Cerebellar cortex (tissue), 1 donor: ENCODE measurements at regions not wholly inside any gene's neighbourhood (a gene's known extent, or its start where the extent isn't known, plus 50 kb on each side); places are given as distances from the start of the nearest gene placed in this dataset.
A peak's percentile ranks its signal among the peaks of the same experiment; 100 is the strongest.

Experiments
- DNase-seq: peaks from one replicate; pipeline ENCODE4 v3.0.0-alpha.2; 2015; ENCODE audit warnings: low spot score

GRCh38 chr3:159128628-159129027, 326.8 kb downstream of the MFSD1 start:
- DNase-seq = no peak

- peak; percentile 3 for DNase-seq
Observed at GRCh38 chr3:159130108-159130507, 328.3 kb downstream of the MFSD1 start.

- no peak for DNase-seq
Observed at GRCh38 chr3:159131376-159131775, 329.5 kb downstream of the MFSD1 start.

- no peak for DNase-seq
Observed at GRCh38 chr3:159137949-159138348, 336.1 kb downstream of the MFSD1 start.

- no peak for DNase-seq
Observed at GRCh38 chr3:159139326-159139725, 337.5 kb downstream of the MFSD1 start.

- DNase-seq = no peak
Observed at GRCh38 chr3:159144472-159144871, 342.6 kb downstream of the MFSD1 start.

GRCh38 chr3:159144891-159145290, 343.0 kb downstream of the MFSD1 start:
- no peak for DNase-seq

- no peak for DNase-seq
Observed at GRCh38 chr3:159146392-159146791, 344.5 kb downstream of the MFSD1 start.

GRCh38 chr3:159146856-159147435, 345.1 kb downstream of the MFSD1 start:
- no peak for DNase-seq

GRCh38 chr3:159147813-159148212, 346.0 kb downstream of the MFSD1 start:
- DNase-seq = no peak

GRCh38 chr3:159148466-159148865, 346.6 kb downstream of the MFSD1 start:
- no peak for DNase-seq

GRCh38 chr3:159149131-159149530, 347.3 kb downstream of the MFSD1 start:
- DNase-seq = no peak

GRCh38 chr3:159149633-159150032, 347.8 kb downstream of the MFSD1 start:
- no peak for DNase-seq

- no peak for DNase-seq
Observed at GRCh38 chr3:159150180-159150579, 348.3 kb downstream of the MFSD1 start.

- no peak for DNase-seq
Observed at GRCh38 chr3:159151130-159151529, 349.3 kb downstream of the MFSD1 start.

GRCh38 chr3:159157275-159157674, 355.4 kb downstream of the MFSD1 start:
- DNase-seq = no peak

- no peak for DNase-seq
Observed at GRCh38 chr3:159158213-159158612, 356.4 kb downstream of the MFSD1 start.

- no peak for DNase-seq
Observed at GRCh38 chr3:159158801-159159200, 356.9 kb downstream of the MFSD1 start.

- no peak for DNase-seq
Observed at GRCh38 chr3:159159546-159159945, 357.7 kb downstream of the MFSD1 start.

GRCh38 chr3:159163656-159164055, 361.8 kb downstream of the MFSD1 start:
- no peak for DNase-seq

- no peak for DNase-seq
Observed at GRCh38 chr3:159165961-159166360, 364.1 kb downstream of the MFSD1 start.

GRCh38 chr3:159166899-159167586, 365.2 kb downstream of the MFSD1 start:
- no peak for DNase-seq

- DNase-seq = no peak
Observed at GRCh38 chr3:159168788-159169187, 366.9 kb downstream of the MFSD1 start.

- DNase-seq = no peak
Observed at GRCh38 chr3:159169828-159170227, 368.0 kb downstream of the MFSD1 start.
